Stimulated activated CD4-positive, alpha-beta T cell treated with anti-CD3 and anti-CD28 coated beads, Interleukin-1b, Interleukin-23, amount 100 ng/mL, for 24 hours (primary cell): ENCODE measurements at regions not wholly inside any gene's neighbourhood (a gene's known extent, or its start where the extent isn't known, plus 50 kb on each side); places are given as distances from the start of the nearest gene placed in this dataset.

ENCODE experiments used
- DNase-seq, 4 experiments: peaks; one replicate each; pipeline ENCODE4 v3.0.0-alpha.2; 2020; ENCODE audit warnings: low read depth in 4 of 4, low spot score in 1 of 4

DNA sequence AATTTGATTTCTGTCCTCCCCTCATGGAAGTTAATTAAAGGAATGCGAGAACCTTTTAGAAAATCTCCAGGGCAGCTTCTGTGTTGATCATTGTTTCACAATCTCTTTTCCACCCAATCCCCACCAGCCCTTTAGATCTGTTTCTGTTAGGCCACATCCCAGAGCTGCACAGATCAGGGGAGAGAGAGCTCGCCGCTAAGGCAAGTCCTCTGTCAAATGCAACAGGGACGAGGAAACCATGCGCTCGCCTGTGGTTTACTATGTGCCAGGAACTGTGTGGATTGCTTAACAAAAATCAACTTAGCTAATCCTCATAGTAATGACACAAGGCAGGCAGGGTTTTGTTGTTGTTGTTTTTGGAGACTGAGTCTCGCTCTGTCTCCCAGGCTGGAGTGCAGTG lies 115.4 kb downstream of the SALL1 start:
- DNase-seq: no peak

DNA sequence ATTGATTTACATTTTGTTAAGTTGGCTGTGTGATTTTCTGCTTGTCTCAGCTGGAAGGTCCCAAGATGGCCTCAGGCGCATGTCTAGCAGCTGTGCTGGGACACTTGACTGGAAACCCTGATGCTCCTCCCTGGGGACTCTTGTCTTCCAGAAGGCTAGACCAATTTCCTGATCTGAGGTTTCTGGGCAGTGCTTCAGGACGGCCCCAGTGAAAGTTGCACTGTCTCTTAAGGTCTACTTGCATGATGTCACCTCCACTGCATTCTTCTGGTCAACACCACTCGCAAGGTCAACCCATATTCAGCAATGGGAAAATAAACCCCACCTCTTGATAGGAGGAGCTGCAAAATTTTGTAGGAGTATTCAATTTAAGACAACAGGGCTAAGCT lies 116.0 kb downstream of the SALL1 start:
- no peak for DNase-seq

DNA sequence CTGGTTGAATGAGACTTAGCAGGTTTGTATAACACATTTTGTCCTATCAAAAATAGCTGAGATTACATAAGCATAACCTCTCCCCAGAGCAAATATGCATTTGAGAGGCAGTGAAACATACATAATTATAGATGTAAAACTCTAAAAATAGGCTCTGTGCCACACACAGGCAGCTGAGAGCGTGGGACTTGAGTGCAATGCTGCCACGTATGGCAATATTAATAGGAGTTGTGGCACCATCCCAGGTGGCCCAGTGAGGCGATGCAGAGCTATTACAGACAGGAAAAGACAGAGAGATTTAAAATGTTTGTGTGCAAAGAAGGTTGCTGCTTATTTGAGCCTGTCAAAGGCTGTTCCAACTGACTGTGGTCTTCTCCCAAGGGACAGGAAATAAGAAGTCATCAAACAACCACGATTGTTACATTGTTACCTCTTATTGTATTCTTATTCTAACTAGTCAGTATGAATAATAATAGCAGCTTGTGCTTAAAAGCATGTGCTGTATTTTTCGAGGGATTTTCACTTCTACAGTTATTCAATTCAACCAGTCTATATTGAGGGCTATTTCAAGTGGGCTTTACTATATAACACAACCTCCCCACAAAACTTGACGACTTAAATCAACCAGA lies 116.5 kb downstream of the SALL1 start:
- DNase-seq: no peak

- no peak for DNase-seq
Measured at GRCh38 chr16:51031598-51031997, 119.5 kb downstream of the SALL1 start.

DNA sequence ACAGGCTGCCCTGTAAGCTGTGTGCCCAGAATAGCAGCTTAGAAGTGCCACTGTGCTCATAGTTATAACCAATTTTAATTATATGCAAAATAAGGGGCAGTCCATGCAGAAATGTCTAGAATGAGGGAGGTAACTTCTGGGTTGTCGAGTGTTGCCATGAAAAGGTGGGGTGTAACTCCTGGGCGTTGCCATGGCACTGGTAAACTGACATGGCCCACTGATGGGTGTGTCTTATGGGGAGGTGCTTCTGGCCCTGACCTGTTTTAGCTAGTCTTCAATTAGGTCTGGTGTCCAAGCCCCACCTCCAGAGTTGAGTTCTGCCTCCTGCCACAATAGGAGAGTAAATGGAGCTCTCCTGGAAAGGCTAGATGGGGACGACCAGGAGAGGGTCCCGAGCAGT lies 120.6 kb downstream of the SALL1 start:
- no peak for DNase-seq

- DNase-seq: no peak
Measured at GRCh38 chr16:51025588-51026290, 125.3 kb downstream of the SALL1 start.

DNA sequence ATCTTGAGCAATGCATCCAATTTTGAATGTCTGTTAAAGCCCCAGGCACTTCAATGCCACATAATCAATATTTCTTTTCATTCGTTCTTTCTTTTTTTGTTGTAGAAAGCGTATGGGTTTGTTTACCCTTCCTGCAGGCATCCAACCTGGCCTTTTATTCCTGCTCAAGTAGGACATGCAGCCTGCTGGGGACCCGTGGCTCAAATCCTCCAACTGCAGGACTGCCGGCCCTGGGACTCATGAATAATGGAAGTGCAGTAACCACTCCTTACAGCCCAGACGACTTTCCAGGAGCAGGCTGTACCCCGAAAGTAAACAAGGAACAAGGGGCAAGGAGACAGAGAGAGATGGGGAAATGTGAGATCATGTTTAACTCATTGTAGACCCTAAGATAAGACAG lies 126.4 kb downstream of the SALL1 start:
- no peak for DNase-seq

GRCh38 chr16:51022955-51023354 lies 128.1 kb downstream of the SALL1 start:
- no peak for DNase-seq

GRCh38 chr16:51019617-51020016 lies 131.5 kb downstream of the SALL1 start:
- DNase-seq: no peak

- no peak for DNase-seq
Measured at GRCh38 chr16:51017969-51018368, 133.1 kb downstream of the SALL1 start.

DNA sequence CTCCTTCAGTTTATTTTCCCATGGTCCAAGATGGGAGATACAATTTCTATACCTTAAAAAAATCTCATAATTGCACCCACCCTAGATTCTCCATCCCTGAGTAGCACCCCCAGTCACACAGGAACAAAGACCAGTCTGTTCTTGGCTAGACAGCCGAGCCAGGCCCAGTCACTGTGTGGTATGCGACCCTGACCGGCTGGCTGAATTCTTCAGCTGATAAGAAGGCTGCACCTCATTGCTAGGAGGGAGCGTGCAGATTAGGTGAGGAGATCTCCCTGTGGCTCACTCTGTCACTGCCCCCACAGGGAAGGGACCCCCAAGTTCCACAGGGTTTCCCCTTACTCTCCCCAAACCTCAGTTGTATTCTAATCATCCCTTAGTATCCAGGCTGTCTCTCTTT lies 138.7 kb downstream of the SALL1 start:
- DNase-seq: no peak

- DNase-seq: no peak
Measured at GRCh38 chr16:51010817-51011216, 140.3 kb downstream of the SALL1 start.

- no peak for DNase-seq
Measured at GRCh38 chr16:51009813-51010212, 141.3 kb downstream of the SALL1 start.

GRCh38 chr16:51009359-51009758 lies 141.7 kb downstream of the SALL1 start:
- no peak for DNase-seq

GRCh38 chr16:51008607-51009006 lies 142.5 kb downstream of the SALL1 start:
- no peak for DNase-seq

DNA sequence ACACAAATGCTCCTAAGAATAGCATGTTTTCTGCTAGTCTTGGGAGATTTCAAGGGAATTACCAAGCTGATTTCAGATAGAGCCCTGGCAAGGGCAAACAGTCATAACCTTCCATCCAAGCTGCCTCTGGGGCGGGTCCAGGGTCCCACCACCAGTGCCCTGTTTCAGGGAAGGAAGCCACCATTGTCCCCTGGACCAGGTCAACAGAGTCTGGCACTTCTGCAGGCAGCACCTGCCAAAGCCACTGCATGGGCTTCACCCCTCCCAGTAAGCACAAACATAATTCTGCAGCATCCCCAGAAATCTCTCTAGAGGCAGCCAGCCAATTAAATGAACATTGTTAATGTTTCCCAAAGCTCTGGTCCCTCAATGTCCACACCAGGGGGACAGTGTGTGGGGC lies 143.0 kb downstream of the SALL1 start:
- DNase-seq: no peak

GRCh38 chr16:51003850-51004566 lies 147.1 kb downstream of the SALL1 start:
- DNase-seq: no peak

DNA sequence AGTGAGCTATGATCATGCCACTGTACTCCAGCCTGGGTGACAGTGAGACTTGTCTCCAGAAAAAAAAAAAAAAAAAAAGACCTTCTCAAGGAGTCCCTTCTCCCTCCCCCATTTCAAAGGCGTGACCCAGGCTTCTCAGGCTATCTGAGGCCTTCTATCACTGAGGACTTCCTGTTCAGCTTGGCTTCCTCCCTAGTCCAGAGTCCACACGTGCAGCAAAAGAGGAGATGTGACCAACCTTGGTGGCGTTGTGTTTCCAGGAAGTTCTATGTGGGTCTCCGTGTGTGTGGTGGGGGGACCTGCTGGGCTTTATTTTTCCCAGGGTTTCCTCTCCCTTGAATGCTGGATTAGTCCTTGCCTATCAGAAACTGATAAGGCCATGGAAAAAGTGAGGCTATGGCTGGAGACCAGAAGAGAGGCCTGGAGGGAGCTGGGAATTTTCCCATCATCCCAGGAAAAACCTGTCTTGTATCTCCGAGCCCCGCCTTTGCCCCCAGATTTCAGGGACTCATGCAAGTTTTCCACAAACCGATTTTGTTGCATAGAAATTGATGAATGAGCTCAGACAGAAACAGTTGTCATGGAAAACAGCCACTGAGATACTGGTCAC lies 148.1 kb downstream of the SALL1 start:
- DNase-seq: no peak

GRCh38 chr16:50999181-50999580 lies 151.9 kb downstream of the SALL1 start:
- no peak for DNase-seq

- no peak for DNase-seq
Measured at GRCh38 chr16:50998411-50998810, 152.7 kb downstream of the SALL1 start.

- no peak for DNase-seq
Measured at GRCh38 chr16:50997679-50998078, 153.4 kb downstream of the SALL1 start.

DNA sequence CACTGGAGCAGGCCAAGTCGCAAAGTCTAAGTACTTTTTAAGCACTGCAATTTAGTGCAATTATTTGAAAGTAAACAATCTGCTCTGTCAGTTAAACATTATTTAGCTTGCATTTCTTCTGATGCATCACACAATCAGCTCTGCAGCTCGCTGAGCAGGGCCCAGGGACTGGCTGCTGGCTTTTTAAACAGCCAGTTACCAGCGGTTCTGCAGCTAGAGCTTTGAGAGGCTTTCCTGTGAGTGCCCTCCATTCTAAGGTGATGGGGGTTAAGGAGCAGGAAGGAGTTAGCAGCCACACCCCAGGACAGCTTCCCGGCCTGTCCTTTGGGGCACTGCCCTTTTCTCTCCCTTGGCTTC lies 154.3 kb downstream of the SALL1 start:
- DNase-seq: no peak
